HCT116 (cell line): ENCODE measurements at regions not wholly inside any gene's neighbourhood (a gene's known extent, or its start where the extent isn't known, plus 50 kb on each side); places are given as distances from the start of the nearest gene placed in this dataset.
A peak's percentile ranks its signal among the peaks of the same experiment; 100 is the strongest.

Source experiments
- ATAC-seq: fragments of 200-7000 bp; cut with Tn5 transposase; 2 replicates; pipeline ENCODE4 v1.9.1; 2020; ENCODE audit warnings: mild to moderate bottlenecking, moderate library complexity
- BruUV-seq: library from RNA; stranded (reverse); fragments of 400-500 nt; replicated peaks from 2 replicates; lab custom pipeline; 2021; lab: Mats Ljungman, UMichigan
- CTCF ChIA-PET: fragments of 300-600 bp; sonication (Branson Sonifier 250); formaldehyde crosslinking; loops from one replicate; lab custom pipeline; 2021; ENCODE audit warnings: antibody characterized with exemption; lab: Charles Lee
- POLR2A ChIA-PET: fragments of 300-600, 350-600 bp; sonication (Branson Sonifier 250); formaldehyde crosslinking; loops from one replicate; lab custom pipeline; 2021; ENCODE audit warnings: antibody characterized with exemption; lab: Charles Lee
- RAD21 ChIA-PET, 2 experiments: fragments of 300-600 bp; sonication (Branson Sonifier 250); formaldehyde crosslinking; loops; one replicate each; lab custom pipeline; 2023; ENCODE audit warnings: low total read pairs in 2 of 2; ENCODE audit not compliant: uncharacterized antibody in 2 of 2, unreplicated experiment in 2 of 2, low non-redundant PET in 1 of 2; lab: Charles Lee
- DNase-seq: peaks from one replicate; pipeline ENCODE4 v3.0.0-alpha.2; 2010; ENCODE audit warnings: low read depth, low spot score
- H2AFZ ChIP-seq: fragments of 200-600 bp; shearing (Covaris generic), sonication (generic); 2 replicates; pipeline ENCODE4 v1.6.1; 2017; ENCODE audit warnings: low read depth, mixed run types, mixed read lengths, antibody characterized with exemption, low read length; ENCODE audit not compliant: poor library complexity, severe bottlenecking
- H3K27ac ChIP-seq: 2 replicates; pipeline ENCODE4 v1.5.1; 2012; ENCODE audit warnings: low read depth, low read length
- H3K27me3 ChIP-seq: fragments of 200-600 bp; sonication (generic); 2 replicates; pipeline ENCODE4 v1.6.1; 2016; ENCODE audit warnings: mixed run types, low read length, mixed read lengths; ENCODE audit not compliant: insufficient read depth
- H3K36me3 ChIP-seq, 2 experiments: fragments of 200-500 bp in 1 of 2; fragments of 200-600 bp in 1 of 2; sonication (Bioruptor generic) in 1 of 2; sonication (generic) in 1 of 2; 2 replicates each; pipeline versions ENCODE4 v1.5.1 to v1.6.1; 2014 to 2016; ENCODE audit warnings: low read length in 2 of 2, inconsistent platforms in 1 of 2, mixed read lengths in 1 of 2, mixed run types in 1 of 2; ENCODE audit not compliant: insufficient read depth in 2 of 2, control insufficient read depth in 1 of 2
- H3K4me1 ChIP-seq, 2 experiments: fragments of 200-600 bp in 1 of 2; sonication (generic) in 1 of 2; 2 replicates each; pipeline versions ENCODE4 v1.5.1 to v1.6.1; 2012 to 2017; ENCODE audit warnings: low read length in 2 of 2, inconsistent platforms in 1 of 2, mild to moderate bottlenecking in 1 of 2, mixed read lengths in 1 of 2, mixed run types in 1 of 2, moderate library complexity in 1 of 2; ENCODE audit not compliant: insufficient read depth in 2 of 2, control insufficient read depth in 1 of 2
- H3K4me2 ChIP-seq: fragments of 200-600 bp; sonication (generic); 2 replicates; pipeline ENCODE4 v1.6.1; 2017; ENCODE audit warnings: mixed run types, low read length, mixed read lengths
- H3K4me3 ChIP-seq, 2 experiments: fragments of 200-600 bp in 1 of 2; sonication (generic) in 1 of 2; replicated peaks in 1 of 2; 2 replicates each; pipeline ENCODE4 v1.5.1; 2011 to 2016; ENCODE audit warnings: low read length in 2 of 2, control low read depth in 1 of 2, low read depth in 1 of 2, mild to moderate bottlenecking in 1 of 2, mixed read lengths in 1 of 2, mixed run types in 1 of 2
- H3K79me2 ChIP-seq: fragments of 200-600 bp; sonication (generic); 2 replicates; pipeline ENCODE4 v1.6.1; 2017; ENCODE audit warnings: mild to moderate bottlenecking, mixed run types, low read length, moderate library complexity, mixed read lengths; ENCODE audit not compliant: insufficient read depth
- H3K9ac ChIP-seq: fragments of 200-600 bp; sonication (generic); 2 replicates; pipeline ENCODE4 v1.6.1; 2016; ENCODE audit warnings: low read length, mixed read lengths
- H3K9me2 ChIP-seq: fragments of 200-600 bp; sonication (generic), shearing (Covaris generic); 2 replicates; pipeline ENCODE4 v1.6.1; 2017; ENCODE audit warnings: mixed run types, mild to moderate bottlenecking, moderate library complexity; ENCODE audit not compliant: insufficient read depth
- H3K9me3 ChIP-seq, 2 experiments: fragments of 200-500 bp in 1 of 2; fragments of 200-600 bp in 1 of 2; sonication (Bioruptor generic) in 1 of 2; sonication (generic) in 1 of 2; 2 replicates each; pipeline ENCODE4 v1.6.1; 2014 to 2017; ENCODE audit warnings: low read length in 2 of 2, mixed read lengths in 2 of 2, inconsistent platforms in 1 of 2, low read depth in 1 of 2, mild to moderate bottlenecking in 1 of 2, mixed run types in 1 of 2, moderate library complexity in 1 of 2; ENCODE audit not compliant: control insufficient read depth in 1 of 2, insufficient read depth in 1 of 2
- H4K20me1 ChIP-seq: fragments of 200-600 bp; sonication (generic), shearing (Covaris generic); 2 replicates; pipeline ENCODE4 v1.6.1; 2017; ENCODE audit warnings: mixed run types, mild to moderate bottlenecking, moderate library complexity; ENCODE audit not compliant: insufficient read depth
- ATF3 ChIP-seq: IDR thresholded peaks from 2 replicates; pipeline ENCODE4 v1.6.1; 2012
- CEBPB ChIP-seq: IDR thresholded peaks from 2 replicates; pipeline ENCODE4 v1.6.1; 2012; ENCODE audit warnings: low read depth
- EGR1 ChIP-seq: IDR thresholded peaks from 2 replicates; pipeline ENCODE4 v1.6.1; 2012; ENCODE audit warnings: low read depth
- ELF1 ChIP-seq: IDR thresholded peaks from 2 replicates; pipeline ENCODE4 v1.6.1; 2012; ENCODE audit warnings: low read depth, borderline replicate concordance
- EZH2phosphoT487 ChIP-seq: fragments of 200-600 bp; IDR thresholded peaks from 2 replicates; pipeline ENCODE4 v1.6.1; 2018; ENCODE audit warnings: antibody characterized with exemption, borderline replicate concordance
- FOSL1 ChIP-seq: IDR thresholded peaks from 2 replicates; pipeline ENCODE4 v1.6.1; 2012; ENCODE audit warnings: low read depth
- JUND ChIP-seq: IDR thresholded peaks from 2 replicates; pipeline ENCODE4 v1.6.1; 2012
- SIN3A ChIP-seq: IDR thresholded peaks from 2 replicates; pipeline ENCODE4 v1.6.1; 2012; ENCODE audit warnings: low read depth
- SP1 ChIP-seq: IDR thresholded peaks from 2 replicates; pipeline ENCODE4 v1.6.1; 2012; ENCODE audit warnings: low read depth
- YY1 ChIP-seq: IDR thresholded peaks from 2 replicates; pipeline ENCODE4 v1.6.1; 2011; ENCODE audit warnings: low read length, low read depth, moderate library complexity, mild to moderate bottlenecking; ENCODE audit not compliant: insufficient replicate concordance; ENCODE audit errors: extremely low read depth
- ZNF274 ChIP-seq: fragments of 200-500 bp; sonication (Bioruptor generic); IDR thresholded peaks from 2 replicates; pipeline ENCODE4 v1.6.1; 2014; ENCODE audit warnings: mild to moderate bottlenecking, low read depth, low read length, inconsistent platforms
- intact Hi-C: fragments of 100-400 bp; cut with micrococcal nuclease; formaldehyde crosslinking; loops from 2 replicates; pipeline ENCODE4 v1.10.0; 2022

GRCh38 chr3:135885885-135886284 lies 79.6 kb upstream of the PPP2R3A start:
- TF ChIP-seq EZH2phosphoT487 = no peak
- TF ChIP-seq FOSL1 = no peak
- no peak for TF ChIP-seq ELF1
- TF ChIP-seq, all 23 proteins: peak for 0
- no TSS peak for BruUV-seq
- POLR2A ChIA-PET = no interaction called here

GRCh38 chr3:135887220-135887619 lies 78.3 kb upstream of the PPP2R3A start:
- no peaks in the 10 kb centered on the region for H4K20me1 ChIP-seq
- H3K27ac ChIP-seq = no peak overlapping the region
- H3K4me1 ChIP-seq = peaks cover 0 to 8% of the 10 kb centered on the region in 2 experiments; a peak in 1 of 4 replicates
- DNase-seq (peak; percentile 21), ATAC-seq (peak; percentile 50; the same call in 1 of the 2 replicates)
- H3K9me2 ChIP-seq = no peaks in the 10 kb centered on the region
- no peak overlapping the region for H3K4me3 ChIP-seq
- no peaks in the 10 kb centered on the region for H3K36me3 ChIP-seq
- CTCF ChIA-PET = no interaction called here
- BruUV-seq = no TSS peak
- H3K79me2 ChIP-seq = no peaks in the 10 kb centered on the region
- H3K27me3 ChIP-seq = peaks cover 4% of the 10 kb centered on the region; the same call in 1 of the 2 replicates
- no peak for TF ChIP-seq EGR1
- no peak for TF ChIP-seq CEBPB
- TF ChIP-seq SP1 = no peak
- TF ChIP-seq JUND = 0 out of 2 replicates have a peak, but pooled peaks have one; percentile 30
- no peak for TF ChIP-seq ATF3
- no peak for TF ChIP-seq YY1
- no peak for TF ChIP-seq SIN3A
- TF ChIP-seq ZNF274 = no peak
- 0 out of 2 replicates have a peak, but pooled peaks have one; percentile 25 for TF ChIP-seq FOSL1
- TF ChIP-seq, all 23 proteins: peak for 2
- no peak overlapping the region for H2AFZ ChIP-seq
- no peak overlapping the region; the same call in 1 of the 2 replicates for H3K4me2 ChIP-seq
- intact Hi-C loops = no loop called here
- H3K9me3 ChIP-seq = no peaks in the 10 kb centered on the region
- ChIA-PET POLR2A (no interaction called here), RAD21 (no interaction called here)
- H3K9ac ChIP-seq = no peak overlapping the region

More at GRCh38 chr3:135885885-135886284, 79.6 kb upstream of the PPP2R3A start:
- Histone ChIP-seq H3K27me3 (peaks cover 4% of the 10 kb centered on the region; the same call in 1 of the 2 replicates), H3K4me3 (no peak overlapping the region), H3K9ac (no peak overlapping the region), H3K79me2 (no peaks in the 10 kb centered on the region), H3K9me2 (no peaks in the 10 kb centered on the region), H3K4me2 (no peak overlapping the region), H2AFZ (no peak overlapping the region), H4K20me1 (no peaks in the 10 kb centered on the region), H3K36me3 (no peaks in the 10 kb centered on the region), H3K9me3 (no peaks in the 10 kb centered on the region), H3K4me1 (peaks cover 0 to 8% of the 10 kb centered on the region in 2 experiments; a peak in 1 of 4 replicates), H3K27ac (no peak overlapping the region)
- intact Hi-C loops = no loop called here
- ATAC-seq = no peak
- CTCF ChIA-PET = no interaction called here
- RAD21 ChIA-PET = no interaction called here
- DNase-seq = no peak
